OCI-LY1 (cell line): ENCODE measurements at regions not wholly inside any gene's neighbourhood (a gene's known extent, or its start where the extent isn't known, plus 50 kb on each side); places are given as distances from the start of the nearest gene placed in this dataset.

Experiments
- CTCF ChIP-seq: fragments of 200-600 bp; sonication (generic), shearing (Covaris generic); IDR thresholded peaks from 2 replicates; pipeline ENCODE4 v1.5.1; 2017; ENCODE audit warnings: mild to moderate bottlenecking, antibody characterized with exemption, low read length, moderate library complexity, mixed read lengths
- EZH2 ChIP-seq: fragments of 200-600 bp; sonication (generic), shearing (Covaris generic); IDR thresholded peaks from 2 replicates; pipeline ENCODE4 v1.8.0; 2017; ENCODE audit warnings: borderline replicate concordance, mixed run types, mild to moderate bottlenecking, antibody characterized with exemption, low read length, moderate library complexity, mixed read lengths

- no peak for TF ChIP-seq CTCF
- no peak for TF ChIP-seq EZH2
Observed at GRCh38 chr18:70985948-70986347, 697.1 kb downstream of the SOCS6 start.
